SK-N-SH (cell line): ENCODE measurements at regions not wholly inside any gene's neighbourhood (a gene's known extent, or its start where the extent isn't known, plus 50 kb on each side); places are given as distances from the start of the nearest gene placed in this dataset.

Source experiments
- CTCF ChIA-PET: fragments of 300-600, 350-600 bp; formaldehyde crosslinking; extraction: SDS; loops from one replicate; lab custom pipeline; 2021; lab: Yijun Ruan, JAX
- POLR2A ChIA-PET: fragments of 350-600 bp; sonication (Branson Sonifier 250); formaldehyde crosslinking; extraction: SDS; loops from one replicate; lab custom pipeline; 2020; ENCODE audit warnings: antibody characterized with exemption, inconsistent platforms; lab: Yijun Ruan, JAX
- DNase-seq: peaks from one replicate; pipeline ENCODE4 v3.0.0; 2012
- H2AFZ ChIP-seq: fragments of 200-600 bp; sonication (generic); 2 replicates; pipeline ENCODE4 v1.8.1; 2016; ENCODE audit warnings: antibody characterized with exemption, mild to moderate bottlenecking, low read depth
- H3F3A ChIP-seq: fragments of 200-600 bp; sonication (generic); replicated peaks from 2 replicates; pipeline ENCODE3; 2016; ENCODE audit warnings: antibody characterized with exemption, mild to moderate bottlenecking; ENCODE audit not compliant: insufficient read depth
- H3K27ac ChIP-seq, 2 experiments: fragments of 200-500 bp in 1 of 2; fragments of 200-600 bp in 1 of 2; sonication (Bioruptor generic) in 1 of 2; sonication (generic), shearing (Covaris generic) in 1 of 2; 2 replicates each; pipeline versions ENCODE4 v1.5.1 to v1.6.1; 2014 to 2016; ENCODE audit warnings: low read depth in 2 of 2, inconsistent platforms in 1 of 2, low read length in 1 of 2, mild to moderate bottlenecking in 1 of 2, mixed read lengths in 1 of 2
- H3K27me3 ChIP-seq: fragments of 200-600 bp; sonication (generic), shearing (Covaris generic); 2 replicates; pipeline ENCODE4 v1.6.1; 2016; ENCODE audit warnings: mixed run types; ENCODE audit not compliant: insufficient read depth
- H3K36me3 ChIP-seq, 2 experiments: fragments of 200-500 bp in 1 of 2; fragments of 200-600 bp in 1 of 2; sonication (Bioruptor generic) in 1 of 2; sonication (generic) in 1 of 2; replicated peaks in 1 of 2; 2 replicates each; pipeline versions ENCODE3 to v1.5.1; 2014 to 2016; ENCODE audit warnings: low read length in 1 of 2, mild to moderate bottlenecking in 1 of 2; ENCODE audit not compliant: insufficient read depth in 2 of 2, control insufficient read depth in 1 of 2
- H3K4me1 ChIP-seq, 2 experiments: fragments of 200-500 bp in 1 of 2; fragments of 200-600 bp in 1 of 2; sonication (Bioruptor generic) in 1 of 2; sonication (generic), shearing (Covaris generic) in 1 of 2; 2 replicates each; pipeline versions ENCODE4 v1.5.1 to v1.6.1; 2014 to 2016; ENCODE audit warnings: low read depth in 1 of 2, low read length in 1 of 2, mixed run types in 1 of 2; ENCODE audit not compliant: insufficient read depth in 2 of 2, control insufficient read depth in 1 of 2
- H3K4me2 ChIP-seq: fragments of 200-600 bp; sonication (generic), shearing (Covaris generic); 2 replicates; pipeline ENCODE4 v1.6.1; 2017; ENCODE audit warnings: mixed run types
- H3K4me3 ChIP-seq, 2 experiments: fragments of 200-500 bp in 1 of 2; fragments of 200-600 bp in 1 of 2; sonication (Bioruptor generic) in 1 of 2; sonication (generic), shearing (Covaris generic) in 1 of 2; 2 replicates each; pipeline versions ENCODE4 v1.5.1 to v1.8.1; 2014 to 2016; ENCODE audit warnings: low read depth in 2 of 2, inconsistent platforms in 1 of 2, low read length in 1 of 2, mild to moderate bottlenecking in 1 of 2, mixed read lengths in 1 of 2, moderate library complexity in 1 of 2
- H3K79me2 ChIP-seq: fragments of 200-600 bp; sonication (generic); 2 replicates; pipeline ENCODE4 v1.8.1; 2017; ENCODE audit warnings: mild to moderate bottlenecking; ENCODE audit not compliant: insufficient read depth
- H3K9ac ChIP-seq: fragments of 200-600 bp; sonication (generic); 2 replicates; pipeline ENCODE4 v1.6.1; 2017; ENCODE audit warnings: mixed run types
- H3K9me2 ChIP-seq: fragments of 200-600 bp; sonication (generic); 2 replicates; pipeline ENCODE4 v1.6.1; 2017; ENCODE audit warnings: mixed run types
- H3K9me3 ChIP-seq: fragments of 200-600 bp; sonication (generic); 2 replicates; pipeline ENCODE4 v1.6.1; 2017; ENCODE audit warnings: mixed run types, mild to moderate bottlenecking, moderate library complexity
- H4K20me1 ChIP-seq: fragments of 200-600 bp; sonication (generic); 2 replicates; pipeline ENCODE4 v1.6.1; 2017; ENCODE audit warnings: mild to moderate bottlenecking, mixed run types; ENCODE audit not compliant: insufficient read depth
- EZH2phosphoT487 ChIP-seq: fragments of 200-600 bp; sonication (generic); IDR thresholded peaks from 2 replicates; pipeline ENCODE4 v1.6.1; 2017; ENCODE audit warnings: low read depth, mixed run types, mild to moderate bottlenecking, antibody characterized with exemption, moderate library complexity, borderline replicate concordance
- FOXM1 ChIP-seq: IDR thresholded peaks from 2 replicates; pipeline ENCODE4 v1.4.0; 2012; ENCODE audit warnings: low read depth, mild to moderate bottlenecking
- GATA2 ChIP-seq: sonication (generic); formaldehyde crosslinking; IDR thresholded peaks from 2 replicates; pipeline ENCODE4 v1.5.0; 2020; ENCODE audit warnings: mild to moderate bottlenecking, missing genetic modification reagents
- POLR2AphosphoS5 ChIP-seq: IDR thresholded peaks from 2 replicates; pipeline ENCODE4 v1.6.1; 2012; ENCODE audit warnings: low read depth, low read length
- RAD21 ChIP-seq: IDR thresholded peaks from 2 replicates; pipeline ENCODE4 v1.6.1; 2012; ENCODE audit warnings: mild to moderate bottlenecking, low read length
- SMC3 ChIP-seq: IDR thresholded peaks from 2 replicates; pipeline ENCODE4 v1.6.1; 2012; ENCODE audit warnings: low read depth, low read length, improper control_type of control experiment
- TAF1 ChIP-seq: IDR thresholded peaks from 2 replicates; pipeline ENCODE4 v1.6.1; 2012; ENCODE audit warnings: low read depth, mild to moderate bottlenecking, low read length, moderate library complexity, borderline replicate concordance
- TEAD4 ChIP-seq: IDR thresholded peaks from 2 replicates; pipeline ENCODE4 v1.4.0; 2012; ENCODE audit warnings: mild to moderate bottlenecking, borderline replicate concordance; ENCODE audit not compliant: insufficient read depth
- YY1 ChIP-seq: IDR thresholded peaks from 2 replicates; pipeline ENCODE4 v1.4.0; 2012; ENCODE audit warnings: low read depth, mild to moderate bottlenecking
- WGBS: methylation state at CpG from one replicate; pipeline ENCODE4 v1.1.6; 2017; ENCODE audit warnings: low lambda C conversion rate; 5-methylcytosine and 5-hydroxymethylcytosine counted together
- TF ChIP-seq, protein P1 (sequence below): IDR thresholded peaks from 2 replicates; pipeline ENCODE4 v1.4.0; 2012; ENCODE audit warnings: low read depth, borderline replicate concordance
- TF ChIP-seq, protein P2 (sequence below): fragments of 150-350 bp; IDR thresholded peaks from 2 replicates; pipeline ENCODE4 v1.6.1; 2017; ENCODE audit warnings: antibody characterized with exemption, low read length, low read depth, borderline replicate concordance
- TF ChIP-seq, protein P3 (sequence below): IDR thresholded peaks from 2 replicates; pipeline ENCODE4 v1.6.1; 2012; ENCODE audit warnings: mild to moderate bottlenecking, low read depth, low read length, moderate library complexity

DNA sequence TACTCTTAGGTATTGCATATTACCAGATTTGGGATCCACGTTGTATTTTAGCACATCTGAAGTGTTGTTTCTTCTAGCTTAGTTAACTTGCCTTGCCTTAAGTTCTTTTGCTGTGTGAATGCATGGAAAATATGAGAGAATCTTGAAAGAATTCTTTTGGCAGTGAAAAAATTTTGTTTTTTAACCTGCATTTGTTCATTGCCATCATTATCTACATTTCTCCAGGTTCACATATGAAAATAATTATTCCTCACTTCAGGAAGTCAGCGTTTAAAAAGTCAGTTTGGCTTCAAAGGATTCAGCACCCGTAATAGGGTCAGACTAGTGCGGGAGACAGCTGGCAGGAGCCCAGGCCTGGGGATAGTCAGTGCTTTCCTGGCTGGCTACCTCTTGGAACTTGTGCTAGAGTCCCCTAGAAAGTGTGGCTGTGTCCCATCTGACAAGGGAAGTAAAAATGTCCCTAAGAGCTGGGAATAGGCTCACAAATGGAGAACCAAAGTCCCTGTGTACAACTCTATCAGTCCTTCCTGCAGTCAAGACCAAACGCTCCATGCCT is 251.9 kb upstream of the KLF3 start:
- H3K4me2 ChIP-seq, result no peak overlapping the region
- H3K27ac ChIP-seq, result no peak overlapping the region
- H4K20me1 ChIP-seq, result no peaks in the 10 kb centered on the region
- H3K27me3 ChIP-seq, result no peaks in the 10 kb centered on the region; the same call in 1 of the 2 replicates
- no peak for TF ChIP-seq SMC3
- no peak for TF ChIP-seq FOXM1
- TF ChIP-seq GATA2 (CRISPR knock-in tag), result no peak
- TF ChIP-seq RAD21, result no peak
- TF ChIP-seq EZH2phosphoT487, result no peak
- TF ChIP-seq, protein P1, sequence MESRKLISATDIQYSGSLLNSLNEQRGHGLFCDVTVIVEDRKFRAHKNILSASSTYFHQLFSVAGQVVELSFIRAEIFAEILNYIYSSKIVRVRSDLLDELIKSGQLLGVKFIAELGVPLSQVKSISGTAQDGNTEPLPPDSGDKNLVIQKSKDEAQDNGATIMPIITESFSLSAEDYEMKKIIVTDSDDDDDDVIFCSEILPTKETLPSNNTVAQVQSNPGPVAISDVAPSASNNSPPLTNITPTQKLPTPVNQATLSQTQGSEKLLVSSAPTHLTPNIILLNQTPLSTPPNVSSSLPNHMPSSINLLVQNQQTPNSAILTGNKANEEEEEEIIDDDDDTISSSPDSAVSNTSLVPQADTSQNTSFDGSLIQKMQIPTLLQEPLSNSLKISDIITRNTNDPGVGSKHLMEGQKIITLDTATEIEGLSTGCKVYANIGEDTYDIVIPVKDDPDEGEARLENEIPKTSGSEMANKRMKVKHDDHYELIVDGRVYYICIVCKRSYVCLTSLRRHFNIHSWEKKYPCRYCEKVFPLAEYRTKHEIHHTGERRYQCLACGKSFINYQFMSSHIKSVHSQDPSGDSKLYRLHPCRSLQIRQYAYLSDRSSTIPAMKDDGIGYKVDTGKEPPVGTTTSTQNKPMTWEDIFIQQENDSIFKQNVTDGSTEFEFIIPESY, result no peak
- TF ChIP-seq, protein P2, sequence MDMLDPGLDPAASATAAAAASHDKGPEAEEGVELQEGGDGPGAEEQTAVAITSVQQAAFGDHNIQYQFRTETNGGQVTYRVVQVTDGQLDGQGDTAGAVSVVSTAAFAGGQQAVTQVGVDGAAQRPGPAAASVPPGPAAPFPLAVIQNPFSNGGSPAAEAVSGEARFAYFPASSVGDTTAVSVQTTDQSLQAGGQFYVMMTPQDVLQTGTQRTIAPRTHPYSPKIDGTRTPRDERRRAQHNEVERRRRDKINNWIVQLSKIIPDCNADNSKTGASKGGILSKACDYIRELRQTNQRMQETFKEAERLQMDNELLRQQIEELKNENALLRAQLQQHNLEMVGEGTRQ, result no peak
- no peak for TF ChIP-seq POLR2AphosphoS5
- TF ChIP-seq TEAD4, result no peak
- TF ChIP-seq TAF1, result no peak
- TF ChIP-seq, protein P3, sequence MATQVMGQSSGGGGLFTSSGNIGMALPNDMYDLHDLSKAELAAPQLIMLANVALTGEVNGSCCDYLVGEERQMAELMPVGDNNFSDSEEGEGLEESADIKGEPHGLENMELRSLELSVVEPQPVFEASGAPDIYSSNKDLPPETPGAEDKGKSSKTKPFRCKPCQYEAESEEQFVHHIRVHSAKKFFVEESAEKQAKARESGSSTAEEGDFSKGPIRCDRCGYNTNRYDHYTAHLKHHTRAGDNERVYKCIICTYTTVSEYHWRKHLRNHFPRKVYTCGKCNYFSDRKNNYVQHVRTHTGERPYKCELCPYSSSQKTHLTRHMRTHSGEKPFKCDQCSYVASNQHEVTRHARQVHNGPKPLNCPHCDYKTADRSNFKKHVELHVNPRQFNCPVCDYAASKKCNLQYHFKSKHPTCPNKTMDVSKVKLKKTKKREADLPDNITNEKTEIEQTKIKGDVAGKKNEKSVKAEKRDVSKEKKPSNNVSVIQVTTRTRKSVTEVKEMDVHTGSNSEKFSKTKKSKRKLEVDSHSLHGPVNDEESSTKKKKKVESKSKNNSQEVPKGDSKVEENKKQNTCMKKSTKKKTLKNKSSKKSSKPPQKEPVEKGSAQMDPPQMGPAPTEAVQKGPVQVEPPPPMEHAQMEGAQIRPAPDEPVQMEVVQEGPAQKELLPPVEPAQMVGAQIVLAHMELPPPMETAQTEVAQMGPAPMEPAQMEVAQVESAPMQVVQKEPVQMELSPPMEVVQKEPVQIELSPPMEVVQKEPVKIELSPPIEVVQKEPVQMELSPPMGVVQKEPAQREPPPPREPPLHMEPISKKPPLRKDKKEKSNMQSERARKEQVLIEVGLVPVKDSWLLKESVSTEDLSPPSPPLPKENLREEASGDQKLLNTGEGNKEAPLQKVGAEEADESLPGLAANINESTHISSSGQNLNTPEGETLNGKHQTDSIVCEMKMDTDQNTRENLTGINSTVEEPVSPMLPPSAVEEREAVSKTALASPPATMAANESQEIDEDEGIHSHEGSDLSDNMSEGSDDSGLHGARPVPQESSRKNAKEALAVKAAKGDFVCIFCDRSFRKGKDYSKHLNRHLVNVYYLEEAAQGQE, result no peak
- TF ChIP-seq YY1, result no peak
- no peak overlapping the region for H2AFZ ChIP-seq
- H3K36me3 ChIP-seq, result no peaks in the 10 kb centered on the region
- CTCF ChIA-PET, result interaction anchor here (0.7 kb wide), 1 partner anchor 15 kb away, joined by 3 read pairs; no protein-coding TSS in a partner anchor
- no peak overlapping the region for H3K4me3 ChIP-seq
- no peaks in the 10 kb centered on the region for H3K79me2 ChIP-seq
- POLR2A ChIA-PET, result no interaction called here
- no peaks in the 10 kb centered on the region for H3F3A ChIP-seq
- no peaks in the 10 kb centered on the region for H3K9me2 ChIP-seq
- H3K9me3 ChIP-seq, result no peaks in the 10 kb centered on the region
- H3K9ac ChIP-seq, result no peak overlapping the region
- no peaks in the 10 kb centered on the region for H3K4me1 ChIP-seq
- DNase-seq, result no peak
- 35% methylated on average over 5 of the region's 5 CpGs for WGBS
